HFFc6 (cell line): ENCODE measurements at regions not wholly inside any gene's neighbourhood (a gene's known extent, or its start where the extent isn't known, plus 50 kb on each side); places are given as distances from the start of the nearest gene placed in this dataset.

Experiments used
- DNase-seq: peaks from one replicate; pipeline ENCODE4 v3.0.0-alpha.2; 2018
- H3K27ac Mint-ChIP-seq: 2 replicates; pipeline ENCODE4 v1.8.0; 2020; ENCODE audit warnings: mild to moderate bottlenecking, mixed read lengths
- H3K27me3 Mint-ChIP-seq: 2 replicates; pipeline ENCODE4 v1.8.0; 2021; ENCODE audit warnings: mild to moderate bottlenecking, moderate library complexity, mixed read lengths; ENCODE audit not compliant: insufficient read depth
- H3K36me3 Mint-ChIP-seq: 2 replicates; pipeline ENCODE4 v1.8.0; 2021; ENCODE audit warnings: low read depth, mixed read lengths
- H3K4me1 Mint-ChIP-seq: 2 replicates; pipeline ENCODE4 v1.8.0; 2020; ENCODE audit warnings: low read depth, mixed read lengths
- H3K4me3 Mint-ChIP-seq: 2 replicates; pipeline ENCODE4 v1.8.0; 2020; ENCODE audit warnings: mild to moderate bottlenecking, moderate library complexity, mixed read lengths
- H3K9me3 Mint-ChIP-seq: 2 replicates; pipeline ENCODE4 v1.8.0; 2020; ENCODE audit warnings: mild to moderate bottlenecking, mixed read lengths
- CTCF ChIP-seq: fragments of 200-600 bp; sonication (generic); IDR thresholded peaks from 2 replicates; pipeline ENCODE4 v1.5.0; 2021; ENCODE audit warnings: antibody characterized with exemption, mild to moderate bottlenecking

- H3K9me3 Mint-ChIP-seq, result peaks cover 8% of the 10 kb centered on the region
- H3K27me3 Mint-ChIP-seq, result peaks cover 5% of the 10 kb centered on the region; the same call in 1 of the 2 replicates
- H3K27ac Mint-ChIP-seq, result no peak overlapping the region; the same call in 1 of the 2 replicates
- H3K4me1 Mint-ChIP-seq, result peaks cover 36% of the 10 kb centered on the region
- H3K4me3 Mint-ChIP-seq, result no peak overlapping the region
- peak; percentile 26 for DNase-seq
- H3K36me3 Mint-ChIP-seq, result peaks cover 5% of the 10 kb centered on the region
- TF ChIP-seq CTCF, result no peak
Observed at GRCh38 chr6:43951756-43952675, 175.2 kb downstream of the MRPL14 start.

GRCh38 chr6:43951063-43951755 lies 176.0 kb downstream of the MRPL14 start:
- peaks cover 6% of the 10 kb centered on the region for H3K9me3 Mint-ChIP-seq
- no peak for DNase-seq
- H3K4me3 Mint-ChIP-seq, result no peak overlapping the region
- H3K4me1 Mint-ChIP-seq, result peaks cover 41% of the 10 kb centered on the region
- TF ChIP-seq CTCF, result peak; percentile 57
- peaks cover 5% of the 10 kb centered on the region for H3K36me3 Mint-ChIP-seq
- no peak overlapping the region for H3K27ac Mint-ChIP-seq
- H3K27me3 Mint-ChIP-seq, result peaks cover 5% of the 10 kb centered on the region; the same call in 1 of the 2 replicates

- Mint-ChIP-seq H3K27ac (no peak overlapping the region), H3K36me3 (0 out of 2 replicates have a peak, but pooled peaks cover 9% of the 10 kb centered on the region), H3K9me3 (peaks cover 8% of the 10 kb centered on the region; the same call in 1 of the 2 replicates), H3K27me3 (peaks cover 5% of the 10 kb centered on the region; the same call in 1 of the 2 replicates), H3K4me1 (peaks cover 46% of the 10 kb centered on the region), H3K4me3 (no peak overlapping the region)
- no peak for DNase-seq
- TF ChIP-seq CTCF, result no peak
Observed at GRCh38 chr6:43950731-43951062, 176.6 kb downstream of the MRPL14 start.

GRCh38 chr6:43950051-43950605 lies 177.1 kb downstream of the MRPL14 start:
- TF ChIP-seq CTCF, result no peak
- no peak overlapping the region for H3K27ac Mint-ChIP-seq
- H3K4me3 Mint-ChIP-seq, result no peak overlapping the region
- DNase-seq, result no peak
- peaks cover 14% of the 10 kb centered on the region for H3K36me3 Mint-ChIP-seq
- peaks cover 12% of the 10 kb centered on the region for H3K9me3 Mint-ChIP-seq
- peaks cover 5% of the 10 kb centered on the region; the same call in 1 of the 2 replicates for H3K27me3 Mint-ChIP-seq
- H3K4me1 Mint-ChIP-seq, result peaks cover 52% of the 10 kb centered on the region

GRCh38 chr6:43949551-43949991 lies 177.7 kb downstream of the MRPL14 start:
- Mint-ChIP-seq H3K9me3 (peaks cover 18% of the 10 kb centered on the region), H3K36me3 (peaks cover 19% of the 10 kb centered on the region), H3K27me3 (peaks cover 5% of the 10 kb centered on the region; the same call in 1 of the 2 replicates), H3K4me1 (peaks cover 58% of the 10 kb centered on the region), H3K27ac (no peak overlapping the region; the same call in 1 of the 2 replicates), H3K4me3 (no peak overlapping the region)
- DNase-seq, result no peak
- peak; percentile 9; the same call in 1 of the 2 replicates for TF ChIP-seq CTCF
